ENCODE measurements at regions not wholly inside any gene's neighbourhood (a gene's known extent, or its start where the extent isn't known, plus 50 kb on each side); places are given as distances from the start of the nearest gene placed in this dataset.

DNA sequence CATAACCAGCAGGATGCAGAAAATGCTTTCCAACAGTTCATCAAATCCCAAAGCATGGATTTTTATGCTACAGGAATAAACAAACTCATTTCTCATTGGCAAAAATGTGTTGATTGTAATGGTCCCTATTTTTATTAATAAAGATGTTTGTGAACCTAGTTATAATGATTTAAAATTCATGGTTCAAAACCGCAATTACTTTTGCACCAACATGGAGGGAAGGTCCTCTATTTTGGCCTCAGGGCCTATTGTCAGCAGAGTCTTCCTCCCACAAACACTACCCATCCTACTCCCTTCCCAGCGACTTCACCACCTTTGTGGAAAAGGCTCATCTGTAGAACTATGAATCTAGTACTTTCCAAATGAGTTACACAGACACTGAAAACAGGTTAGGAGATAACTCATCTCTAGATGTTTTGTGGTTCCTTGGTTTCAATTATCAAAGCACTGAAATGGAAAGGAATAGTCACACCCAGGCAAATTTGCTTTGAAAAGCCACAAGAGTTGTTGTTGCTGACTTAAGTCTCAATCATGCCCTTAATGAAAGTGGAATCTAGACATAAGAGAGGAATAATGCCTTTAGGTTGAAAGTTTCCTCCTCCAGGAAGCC lies 59.4 kb upstream of the FRMD4A start:
- TF ChIP-seq CTCF (IDR thresholded peaks at IDR 0.05), result no peak
- no peak for TF ChIP-seq EZH2phosphoT487 (IDR thresholded peaks at IDR 0.05)

Data from neural progenitor cell (in vitro differentiated cells).